HL-60 (cell line): ENCODE measurements at regions not wholly inside any gene's neighbourhood (a gene's known extent, or its start where the extent isn't known, plus 50 kb on each side); places are given as distances from the start of the nearest gene placed in this dataset.

Source experiments
- DNase-seq, 2 experiments: peaks; one replicate each; pipeline ENCODE4 v3.0.0-alpha.2; 2010 to 2020; ENCODE audit warnings: low read depth in 1 of 2, low spot score in 1 of 2
- H3K27ac ChIP-seq: fragments of 250-450 bp; sonication (Bioruptor Pico); replicated peaks from 2 replicates; pipeline ENCODE4 v1.5.1; 2020; ENCODE audit warnings: mild to moderate bottlenecking, moderate library complexity
- H3K27me3 ChIP-seq: fragments of 250-450 bp; sonication (Bioruptor Pico); 2 replicates; pipeline ENCODE4 v1.5.1; 2021; ENCODE audit warnings: mild to moderate bottlenecking, moderate library complexity; ENCODE audit not compliant: insufficient read depth, poor library complexity, severe bottlenecking
- H3K4me3 ChIP-seq: replicated peaks from 2 replicates; pipeline ENCODE4 v1.5.1; 2011; ENCODE audit warnings: mild to moderate bottlenecking, control low read depth, low read length; ENCODE audit not compliant: insufficient read depth
- GABPA ChIP-seq: IDR thresholded peaks from 2 replicates; pipeline ENCODE4 v1.6.1; 2012; ENCODE audit warnings: low read depth
- POLR2AphosphoS5 ChIP-seq: IDR thresholded peaks from 2 replicates; pipeline ENCODE4 v1.6.1; 2012; ENCODE audit warnings: low read depth
- REST ChIP-seq: IDR thresholded peaks from 2 replicates; pipeline ENCODE4 v1.6.1; 2012; ENCODE audit warnings: low read depth; ENCODE audit not compliant: insufficient replicate concordance
- SPI1 ChIP-seq: IDR thresholded peaks from 2 replicates; pipeline ENCODE4 v1.6.1; 2012; ENCODE audit warnings: low read depth, mild to moderate bottlenecking, borderline replicate concordance
- TF ChIP-seq, protein P1 (sequence below): IDR thresholded peaks from one replicate; pipeline ENCODE4 v1.5.1; 2011; ENCODE audit warnings: low read length, control low read depth, inconsistent platforms; ENCODE audit not compliant: insufficient read depth

DNA sequence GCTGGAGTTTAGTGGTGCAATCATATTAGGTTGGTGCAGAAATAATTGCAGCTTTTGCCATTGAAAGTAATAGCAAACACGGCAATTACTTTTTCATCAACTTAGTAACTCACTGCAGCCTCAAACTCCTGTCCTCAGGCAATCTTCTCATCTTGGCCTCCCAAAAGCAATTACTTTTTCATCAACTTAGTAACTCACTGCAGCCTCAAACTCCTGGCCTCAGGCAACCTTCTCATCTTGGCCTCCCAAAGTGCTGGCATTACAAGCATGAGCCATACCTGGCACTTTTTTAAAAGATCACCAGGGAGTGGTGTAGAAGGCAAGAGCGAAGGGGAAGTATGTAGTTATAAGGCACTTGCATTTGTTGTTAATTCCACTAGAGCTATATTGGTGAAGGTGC lies 491.1 kb upstream of the ADGRL3 start:
- Histone ChIP-seq H3K27me3 (no peaks in the 10 kb centered on the region), H3K27ac (no peak overlapping the region), H3K4me3 (no peak overlapping the region)
- TF ChIP-seq GABPA (no peak), SPI1 (no peak), REST (no peak), POLR2AphosphoS5 (no peak)
- TF ChIP-seq, protein P1, sequence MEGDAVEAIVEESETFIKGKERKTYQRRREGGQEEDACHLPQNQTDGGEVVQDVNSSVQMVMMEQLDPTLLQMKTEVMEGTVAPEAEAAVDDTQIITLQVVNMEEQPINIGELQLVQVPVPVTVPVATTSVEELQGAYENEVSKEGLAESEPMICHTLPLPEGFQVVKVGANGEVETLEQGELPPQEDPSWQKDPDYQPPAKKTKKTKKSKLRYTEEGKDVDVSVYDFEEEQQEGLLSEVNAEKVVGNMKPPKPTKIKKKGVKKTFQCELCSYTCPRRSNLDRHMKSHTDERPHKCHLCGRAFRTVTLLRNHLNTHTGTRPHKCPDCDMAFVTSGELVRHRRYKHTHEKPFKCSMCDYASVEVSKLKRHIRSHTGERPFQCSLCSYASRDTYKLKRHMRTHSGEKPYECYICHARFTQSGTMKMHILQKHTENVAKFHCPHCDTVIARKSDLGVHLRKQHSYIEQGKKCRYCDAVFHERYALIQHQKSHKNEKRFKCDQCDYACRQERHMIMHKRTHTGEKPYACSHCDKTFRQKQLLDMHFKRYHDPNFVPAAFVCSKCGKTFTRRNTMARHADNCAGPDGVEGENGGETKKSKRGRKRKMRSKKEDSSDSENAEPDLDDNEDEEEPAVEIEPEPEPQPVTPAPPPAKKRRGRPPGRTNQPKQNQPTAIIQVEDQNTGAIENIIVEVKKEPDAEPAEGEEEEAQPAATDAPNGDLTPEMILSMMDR, result no peak
- DNase-seq, result no peak

- Histone ChIP-seq H3K27ac (no peak overlapping the region), H3K27me3 (no peaks in the 10 kb centered on the region), H3K4me3 (no peak overlapping the region)
- no peak for DNase-seq
- no peak for TF ChIP-seq REST
- TF ChIP-seq, protein P1, result no peak
- no peak for TF ChIP-seq SPI1
- no peak for TF ChIP-seq GABPA
- TF ChIP-seq POLR2AphosphoS5, result no peak
Measured at GRCh38 chr4:60718874-60719273, 481.3 kb upstream of the ADGRL3 start.

DNA sequence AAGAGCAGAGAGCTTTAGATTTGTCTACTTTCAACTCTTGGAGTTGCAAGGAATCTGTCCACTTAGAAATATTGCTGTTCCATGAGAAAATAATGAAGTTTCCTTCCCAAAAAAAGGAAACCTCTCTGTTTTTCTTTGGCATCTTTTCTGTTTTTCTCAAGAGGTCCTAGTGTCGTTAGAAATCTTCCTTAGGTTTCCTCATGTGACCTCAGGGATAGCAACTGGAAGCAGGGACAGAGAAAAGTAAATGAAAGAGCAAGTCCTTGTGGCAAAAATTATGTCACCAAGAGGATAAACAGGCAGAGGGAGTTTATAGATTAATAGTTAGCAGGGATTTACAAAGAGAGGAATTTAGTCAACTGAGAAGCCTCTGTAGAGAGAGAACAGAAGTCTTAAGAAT lies 478.4 kb upstream of the ADGRL3 start:
- Histone ChIP-seq H3K27me3 (no peaks in the 10 kb centered on the region), H3K4me3 (no peak overlapping the region), H3K27ac (no peak overlapping the region)
- no peak for TF ChIP-seq POLR2AphosphoS5
- no peak for TF ChIP-seq GABPA
- TF ChIP-seq SPI1, result no peak
- TF ChIP-seq REST, result no peak
- TF ChIP-seq, protein P1, result no peak
- no peak for DNase-seq
